Stimulated activated CD4-positive, alpha-beta T cell treated with anti-CD3 and anti-CD28 coated beads, Interleukin-2, amount 100 ng/mL, for 4 hours (primary cell): ENCODE measurements at regions not wholly inside any gene's neighbourhood (a gene's known extent, or its start where the extent isn't known, plus 50 kb on each side); places are given as distances from the start of the nearest gene placed in this dataset.

Experiments used
- DNase-seq: peaks from one replicate; pipeline ENCODE4 v3.0.0-alpha.2; 2020; ENCODE audit warnings: low read depth

- DNase-seq, result no peak
Measured at GRCh38 chr2:5842326-5842725, 150.1 kb downstream of the SOX11 start.

DNA sequence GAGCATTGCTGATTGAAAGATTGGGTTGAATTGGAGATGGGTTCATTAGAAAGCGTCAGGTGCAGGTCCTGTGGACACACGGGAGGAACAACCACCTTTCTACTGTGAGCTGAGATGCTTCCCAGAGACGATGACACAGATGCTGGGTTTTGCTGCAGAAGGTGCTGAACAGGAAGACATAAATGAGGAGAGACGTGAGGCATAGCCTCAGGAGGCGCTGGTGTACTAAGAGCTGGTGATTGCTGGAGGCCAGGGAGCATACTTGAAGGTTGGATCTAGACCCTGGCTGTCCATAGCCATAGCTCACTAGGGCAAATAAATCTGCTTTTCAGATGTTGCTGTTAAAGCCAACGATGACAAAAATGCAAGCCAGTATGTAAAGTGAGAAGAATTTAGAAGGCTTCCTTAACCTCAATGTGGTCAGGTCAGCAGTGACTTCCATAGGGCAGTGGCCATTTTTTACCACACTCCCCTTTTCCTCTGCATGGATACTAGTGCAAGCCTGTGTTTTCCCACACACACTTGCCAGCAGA, 153.7 kb downstream of the SOX11 start:
- DNase-seq, result no peak

- no peak for DNase-seq
Measured at GRCh38 chr2:5846881-5847280, 154.7 kb downstream of the SOX11 start.

- no peak for DNase-seq
Measured at GRCh38 chr2:5849562-5849961, 157.4 kb downstream of the SOX11 start.

GRCh38 chr2:5851410-5851809, 159.2 kb downstream of the SOX11 start:
- no peak for DNase-seq

DNA sequence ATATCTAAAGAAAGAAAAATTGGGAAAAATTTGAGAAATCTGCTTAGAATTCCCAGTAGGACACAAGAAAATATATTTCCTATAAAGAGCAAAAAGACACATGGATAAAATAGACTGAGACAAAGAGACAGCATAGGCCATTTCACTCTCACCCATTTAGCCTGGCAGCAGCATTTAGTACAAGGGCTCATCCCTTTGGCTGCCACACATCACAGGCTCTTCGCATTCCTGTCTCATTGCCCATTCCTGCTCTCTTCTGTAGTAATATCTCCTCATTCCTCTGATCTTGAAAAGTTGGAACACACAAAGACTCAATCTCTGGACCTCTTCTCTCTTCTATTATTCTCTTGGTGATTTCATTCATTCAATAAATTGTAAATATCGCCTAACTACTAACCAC, 162.6 kb downstream of the SOX11 start:
- DNase-seq, result no peak

DNA sequence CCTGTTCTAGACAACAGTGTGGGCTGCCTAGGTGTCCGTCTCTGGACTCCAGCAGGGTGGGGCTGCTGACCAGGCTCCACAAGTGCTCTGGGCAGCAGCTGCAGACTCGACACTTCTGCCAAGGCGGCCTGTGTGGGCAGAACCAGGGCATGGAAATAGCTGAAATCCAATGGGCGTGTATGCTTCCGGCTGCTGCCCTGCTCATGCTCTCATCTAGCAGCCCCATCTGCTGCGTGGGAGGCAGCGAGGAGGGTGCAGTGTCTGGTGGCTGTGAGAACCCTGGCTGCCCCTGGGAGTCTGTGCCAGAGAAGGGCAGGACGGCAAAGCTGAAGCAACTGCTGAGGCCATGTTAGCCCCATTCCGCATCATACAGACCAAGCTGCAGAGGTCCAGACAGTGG, 174.9 kb downstream of the SOX11 start:
- no peak for DNase-seq

GRCh38 chr2:5868931-5869330, 176.7 kb downstream of the SOX11 start:
- DNase-seq, result no peak

GRCh38 chr2:5869936-5870335, 177.8 kb downstream of the SOX11 start:
- DNase-seq, result no peak

DNA sequence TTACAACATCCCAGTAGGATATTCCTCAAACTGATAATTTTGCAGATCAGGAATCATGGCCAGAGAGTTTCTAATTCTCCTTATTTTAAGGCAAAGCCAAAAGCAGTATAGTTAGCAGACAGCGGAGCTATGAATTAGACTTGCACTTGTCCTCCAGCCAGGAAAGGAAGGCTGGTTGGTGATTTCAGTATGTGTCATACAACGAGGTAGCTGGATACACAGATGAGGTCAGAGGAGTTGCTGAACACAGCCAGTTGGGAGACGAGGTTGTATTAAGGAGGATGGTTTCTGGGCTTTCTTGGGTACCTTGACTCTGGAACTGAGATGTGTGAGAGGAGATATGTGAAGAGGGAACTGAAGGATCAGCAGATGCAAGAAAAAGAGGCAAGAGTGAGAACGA, 185.2 kb downstream of the SOX11 start:
- no peak for DNase-seq

DNA sequence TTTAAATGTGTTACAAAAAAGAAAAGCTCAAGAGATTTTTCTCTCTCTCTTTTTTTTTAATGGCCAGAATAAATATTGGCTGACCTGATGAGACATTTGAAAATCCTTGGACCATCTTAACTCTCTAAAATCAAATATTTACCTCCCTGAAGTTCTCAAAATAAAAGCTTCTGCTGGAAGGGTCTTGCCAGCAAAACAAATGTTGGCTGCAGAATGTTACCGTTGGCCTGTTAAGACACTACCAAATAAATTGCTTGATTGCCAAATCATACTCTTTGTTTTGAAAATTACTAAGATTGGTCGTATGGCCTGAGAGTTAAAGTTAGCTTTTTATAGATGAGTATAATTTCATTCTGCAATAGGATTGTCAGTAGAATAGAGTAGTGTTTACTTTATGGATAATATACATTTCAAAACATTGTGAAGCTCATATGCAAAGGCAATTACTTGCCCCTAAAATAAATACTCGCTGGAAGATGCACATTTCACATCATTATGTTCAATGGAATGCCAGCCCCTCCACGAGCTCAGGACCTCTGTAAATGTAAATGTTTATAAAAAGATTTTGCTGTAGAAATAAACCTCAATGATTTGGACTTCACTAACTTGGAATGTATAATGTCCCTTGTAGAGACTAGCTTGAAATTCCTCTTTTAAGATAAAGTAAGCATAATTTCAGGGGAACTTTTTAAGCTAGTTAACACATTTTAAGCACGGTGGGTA, 193.4 kb downstream of the SOX11 start:
- DNase-seq, result no peak

DNA sequence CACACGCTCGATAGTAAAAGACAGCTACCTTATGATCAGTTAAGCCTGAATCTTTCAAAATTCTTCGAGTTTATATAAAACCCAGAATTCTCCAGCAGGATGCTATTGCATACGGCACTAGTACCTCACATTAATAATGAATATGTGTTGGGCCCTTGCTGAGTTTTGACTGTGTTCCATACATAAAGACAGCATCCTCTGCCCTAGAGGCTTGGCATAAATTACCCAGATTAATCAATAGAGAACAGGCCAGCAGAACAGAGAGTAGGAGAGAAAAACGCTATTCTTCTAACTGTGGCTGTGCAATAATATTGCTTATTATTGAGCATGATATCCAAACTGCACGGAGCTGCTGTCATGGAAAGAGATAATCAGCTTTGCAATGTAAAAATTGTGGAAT, 194.3 kb downstream of the SOX11 start:
- DNase-seq, result no peak

GRCh38 chr2:5888126-5888525, 195.9 kb downstream of the SOX11 start:
- no peak for DNase-seq

GRCh38 chr2:5889519-5889918, 197.3 kb downstream of the SOX11 start:
- DNase-seq, result no peak

DNA sequence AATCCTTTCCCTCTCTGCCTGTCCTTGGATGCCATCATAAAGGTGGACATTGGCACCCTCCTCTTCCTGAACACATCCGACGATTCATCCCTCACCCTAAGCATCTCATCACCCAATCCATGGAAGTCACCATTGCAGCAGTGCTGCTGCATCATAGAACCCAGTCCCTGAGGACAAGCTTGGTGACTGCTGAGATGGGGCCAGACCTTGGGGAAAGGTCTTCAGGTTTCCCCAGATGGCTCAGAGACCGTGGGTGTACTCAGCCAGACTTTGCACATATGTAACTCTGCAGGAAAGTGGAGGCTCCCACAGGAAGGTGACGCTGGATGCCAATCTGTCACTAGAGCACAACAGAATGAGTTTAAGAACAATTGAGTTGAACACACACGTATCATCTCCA, 202.2 kb downstream of the SOX11 start:
- DNase-seq, result no peak

DNA sequence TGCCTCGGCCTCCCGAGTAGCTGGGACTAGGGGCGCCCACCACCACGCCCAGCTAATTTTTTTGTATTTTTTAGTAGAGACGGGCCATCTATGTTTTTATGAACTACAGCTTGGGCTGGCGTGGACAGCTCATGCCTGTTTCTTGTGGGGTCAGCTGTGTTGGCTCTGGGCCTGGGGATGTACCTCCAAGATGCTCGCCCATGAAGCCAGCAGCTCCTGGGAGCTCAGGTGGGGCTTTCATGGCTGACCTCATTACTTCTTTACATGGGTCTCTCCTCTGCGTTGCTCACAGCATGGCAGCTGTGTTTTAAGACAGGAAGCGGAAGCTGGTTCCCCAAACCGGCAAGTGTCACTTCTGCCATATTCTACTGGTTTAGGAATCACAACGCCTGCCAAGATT, 203.1 kb downstream of the SOX11 start:
- DNase-seq, result no peak

DNA sequence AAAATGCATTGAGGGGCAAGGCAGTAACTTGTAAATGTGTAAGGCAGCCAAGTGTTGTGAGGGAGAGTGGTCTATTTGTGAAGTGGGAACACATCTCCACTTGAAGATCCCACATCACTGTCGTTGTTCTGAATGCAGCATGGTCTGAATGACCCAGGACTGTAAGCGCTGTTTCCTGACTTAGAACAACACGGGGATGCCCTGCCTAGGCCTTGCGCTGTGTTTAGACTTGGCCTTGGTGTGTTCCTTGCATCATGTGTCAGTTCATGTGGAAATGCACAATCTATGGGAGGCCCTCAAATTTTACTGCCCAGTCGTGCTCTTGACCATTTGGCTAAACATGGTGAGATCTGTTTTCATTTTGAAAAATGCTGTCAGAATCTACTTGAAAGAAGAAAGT, 205.1 kb downstream of the SOX11 start:
- no peak for DNase-seq

GRCh38 chr2:5898667-5899066, 206.5 kb downstream of the SOX11 start:
- DNase-seq, result no peak

DNA sequence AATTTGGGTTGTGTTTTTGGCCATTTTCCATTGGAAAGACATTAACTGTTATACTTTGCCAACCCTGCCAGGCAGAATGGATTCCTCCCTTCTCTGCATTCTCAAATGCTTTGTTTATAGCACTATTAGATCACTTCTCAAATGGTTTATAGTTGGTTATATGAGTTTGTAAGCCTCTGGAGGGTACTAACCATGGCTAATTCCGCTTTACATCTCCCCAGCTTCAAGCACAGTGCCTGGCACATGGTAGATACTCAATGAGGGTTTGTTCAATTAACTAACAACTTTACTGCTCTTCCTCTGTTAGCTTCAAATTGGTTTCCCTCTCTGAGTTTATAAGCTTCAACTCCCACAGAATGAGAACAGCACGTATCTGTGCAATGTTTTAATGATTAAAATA, 213.5 kb downstream of the SOX11 start:
- no peak for DNase-seq

DNA sequence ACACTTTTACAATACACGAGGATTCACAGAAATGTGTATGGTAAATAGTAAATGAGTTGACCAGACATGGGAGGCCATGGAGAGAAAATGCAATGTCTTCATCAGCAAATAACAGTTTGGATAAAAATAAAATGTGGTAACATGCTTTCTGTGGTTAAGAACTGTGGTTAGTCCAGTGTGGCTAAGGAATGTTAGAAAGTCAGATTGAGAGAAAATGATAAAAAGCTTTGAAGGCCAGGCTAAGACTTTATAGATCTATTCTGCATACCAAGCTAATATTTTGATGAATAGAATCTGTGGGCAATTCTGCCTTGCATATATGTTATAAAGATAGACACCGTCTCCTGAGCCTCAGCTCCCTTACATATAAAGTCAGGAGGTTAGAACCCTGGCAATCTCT, 215.9 kb downstream of the SOX11 start:
- no peak for DNase-seq

GRCh38 chr2:5911718-5912117, 219.5 kb downstream of the SOX11 start:
- no peak for DNase-seq

DNA sequence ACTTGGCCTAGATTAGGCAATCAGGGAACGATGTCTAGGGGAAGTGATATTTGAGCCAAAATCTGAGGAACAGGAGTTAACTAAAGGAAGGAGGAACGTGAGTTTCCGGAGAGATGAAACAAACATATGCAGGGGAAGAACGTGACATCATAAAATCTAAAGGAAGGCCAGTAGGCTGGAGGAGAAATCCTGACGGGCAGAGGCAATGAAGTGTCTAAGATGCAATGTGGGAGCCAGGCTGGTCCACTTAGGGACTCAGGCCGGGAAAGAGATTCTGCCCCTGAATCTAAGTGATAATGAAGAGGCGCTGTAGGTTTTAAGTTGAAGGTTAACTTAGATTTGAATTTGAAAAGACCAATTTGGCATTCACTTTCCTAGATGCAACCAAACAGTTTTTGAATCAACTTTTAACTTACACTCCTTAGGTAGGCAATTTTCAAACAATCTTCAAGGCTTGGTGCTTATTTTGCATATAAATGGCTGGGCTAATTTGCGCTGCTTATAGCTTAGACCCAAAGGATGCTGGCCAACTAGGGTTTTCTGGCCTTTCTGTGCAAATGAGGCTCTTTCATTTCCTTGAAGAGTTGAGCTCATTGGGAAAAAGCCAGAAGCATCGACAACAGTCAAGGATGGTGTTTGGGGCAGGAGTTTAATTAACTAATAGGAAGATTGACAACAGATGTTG, 221.7 kb downstream of the SOX11 start:
- no peak for DNase-seq

DNA sequence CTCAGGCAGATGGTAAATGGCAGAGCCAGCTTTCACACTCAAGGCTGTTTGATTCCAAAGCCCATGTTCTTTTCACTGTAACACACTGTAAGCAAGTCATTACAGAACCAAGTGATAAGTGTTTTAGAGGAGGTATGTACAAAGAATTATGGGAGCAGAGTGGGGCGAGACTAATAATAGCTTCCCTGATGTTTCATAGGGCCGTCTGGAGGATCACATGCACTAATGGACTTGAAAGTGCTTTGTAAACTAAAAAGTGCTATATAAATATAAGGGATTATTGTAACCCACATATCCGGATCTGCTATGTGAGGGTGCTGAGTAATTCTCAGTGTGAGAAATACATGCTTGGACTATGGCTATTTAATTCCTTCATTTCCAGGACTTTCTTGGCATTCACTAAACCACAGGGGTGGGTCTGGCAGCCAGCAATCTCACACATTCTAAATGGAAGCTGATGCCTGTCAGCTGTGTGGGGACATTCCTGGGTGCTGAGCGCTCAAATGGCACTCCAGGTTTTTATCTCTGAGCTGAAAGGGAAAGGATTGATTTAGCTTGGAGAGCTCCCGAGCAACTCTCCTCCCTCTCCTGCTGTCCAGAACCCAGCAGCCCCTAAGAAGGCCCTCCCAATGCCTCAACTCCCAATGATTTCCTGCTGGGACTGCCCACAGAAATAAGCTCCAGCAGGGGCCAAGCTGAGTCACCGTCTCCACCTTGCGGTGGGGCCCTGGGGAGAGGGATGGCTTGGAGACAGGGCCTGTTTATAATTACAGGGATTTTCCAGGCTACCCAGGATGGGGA, 222.8 kb downstream of the SOX11 start:
- DNase-seq, result no peak
